ENCODE measurements at regions not wholly inside any gene's neighbourhood (a gene's known extent, or its start where the extent isn't known, plus 50 kb on each side); places are given as distances from the start of the nearest gene placed in this dataset.

GRCh38 chr3:182703233-182703632 lies 90.1 kb upstream of the ATP11B start:
- no peak for DNase-seq

DNA sequence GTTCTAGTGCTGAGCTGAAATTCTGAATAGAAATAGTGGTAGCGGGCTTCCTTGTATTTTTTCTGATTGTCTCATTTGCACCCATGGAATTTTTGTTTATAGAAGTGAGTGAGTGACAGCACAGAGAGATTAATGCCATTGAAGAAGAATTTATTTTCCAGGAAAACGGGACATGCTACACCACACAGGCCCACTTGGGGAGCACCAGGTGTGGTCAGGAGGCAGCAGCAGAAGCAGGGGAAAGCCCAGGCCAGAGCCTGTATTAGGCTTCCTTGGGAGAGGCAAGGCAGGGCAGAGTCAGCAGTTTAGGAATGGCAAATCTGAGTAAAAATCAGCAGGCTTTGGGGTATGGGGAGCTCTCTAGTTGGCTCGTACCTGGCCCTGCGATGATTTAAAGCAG lies 88.4 kb upstream of the ATP11B start:
- DNase-seq = no peak

- no peak for DNase-seq
These were observed 84.5 kb upstream of the ATP11B start for GRCh38 chr3:182708810-182709209.

DNA sequence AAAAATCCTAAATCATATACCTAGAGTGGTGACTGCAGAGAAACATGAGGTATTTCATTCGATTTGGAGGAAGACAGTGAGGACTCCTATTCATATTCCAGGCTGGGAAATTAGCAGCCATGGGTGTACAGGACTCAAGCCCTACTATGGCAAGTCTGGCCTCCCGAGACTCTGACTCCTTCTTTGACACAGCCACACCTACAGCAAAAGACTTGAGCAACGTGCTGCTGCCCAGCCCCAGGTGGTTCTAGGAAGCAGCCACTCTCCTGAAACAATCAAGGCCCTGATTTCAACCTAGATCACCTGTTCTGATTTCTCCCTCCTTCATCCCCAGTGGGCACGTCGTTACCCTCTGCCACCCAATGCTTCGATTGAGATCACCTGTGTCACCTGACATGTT lies 84.0 kb upstream of the ATP11B start:
- no peak for DNase-seq

- DNase-seq = peak; percentile 54
These were observed 82.6 kb upstream of the ATP11B start for GRCh38 chr3:182710557-182711157.

DNA sequence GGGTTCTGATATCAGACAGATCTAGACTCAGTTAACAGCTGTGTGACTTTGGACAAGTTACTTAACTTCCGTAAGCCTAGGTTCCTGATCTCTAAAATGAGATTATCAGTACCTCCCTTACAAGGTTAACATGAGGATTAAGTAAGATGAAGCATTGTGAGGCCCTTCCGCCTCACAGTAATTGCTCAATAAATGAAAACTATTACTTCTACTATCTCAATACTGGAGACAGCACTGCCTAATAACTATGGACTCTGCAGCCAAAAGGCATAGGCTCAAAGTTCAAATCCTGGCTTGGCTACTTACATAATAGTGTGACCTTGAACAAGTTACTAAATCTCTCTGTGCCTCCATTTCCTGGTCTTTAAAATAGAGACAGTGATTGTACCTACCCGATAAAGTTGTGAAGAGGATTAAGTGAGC lies 82.0 kb upstream of the ATP11B start:
- no peak for DNase-seq

GRCh38 chr3:182711853-182712252 lies 81.5 kb upstream of the ATP11B start:
- DNase-seq = no peak

- no peak for DNase-seq
These were observed 80.2 kb upstream of the ATP11B start for GRCh38 chr3:182713111-182713510.

GRCh38 chr3:182713743-182714517 lies 79.4 kb upstream of the ATP11B start:
- peak; percentile 82 for DNase-seq

GRCh38 chr3:182715006-182715405 lies 78.3 kb upstream of the ATP11B start:
- no peak for DNase-seq

DNA sequence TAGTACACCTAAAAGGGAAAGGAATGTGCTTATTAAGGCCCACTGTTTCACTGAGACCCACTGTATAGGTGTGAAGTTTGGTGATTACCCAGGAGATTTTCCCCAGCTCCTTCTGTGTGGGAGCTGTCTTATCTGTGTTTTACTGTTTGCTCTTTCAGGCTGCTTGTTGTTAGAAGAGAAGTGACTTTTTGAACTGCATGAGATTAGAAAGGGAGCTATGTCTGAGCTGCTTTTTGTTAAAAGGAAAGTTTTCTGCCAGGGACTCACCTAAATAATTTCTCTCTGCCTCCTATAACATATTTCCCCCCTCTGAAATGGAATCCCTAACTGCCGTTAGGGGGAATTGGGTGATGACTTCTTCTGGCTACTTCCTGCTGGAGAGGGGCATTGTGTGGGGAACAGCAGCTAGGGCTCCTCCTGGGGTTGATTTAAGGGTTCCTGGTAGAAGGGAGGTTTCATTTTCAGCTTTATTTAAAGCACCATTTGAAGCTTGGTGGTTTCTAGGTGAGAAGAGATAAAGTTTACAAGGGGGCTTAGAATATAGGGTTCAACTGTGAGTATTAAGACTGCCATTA lies 77.1 kb upstream of the ATP11B start:
- DNase-seq = no peak

DNA sequence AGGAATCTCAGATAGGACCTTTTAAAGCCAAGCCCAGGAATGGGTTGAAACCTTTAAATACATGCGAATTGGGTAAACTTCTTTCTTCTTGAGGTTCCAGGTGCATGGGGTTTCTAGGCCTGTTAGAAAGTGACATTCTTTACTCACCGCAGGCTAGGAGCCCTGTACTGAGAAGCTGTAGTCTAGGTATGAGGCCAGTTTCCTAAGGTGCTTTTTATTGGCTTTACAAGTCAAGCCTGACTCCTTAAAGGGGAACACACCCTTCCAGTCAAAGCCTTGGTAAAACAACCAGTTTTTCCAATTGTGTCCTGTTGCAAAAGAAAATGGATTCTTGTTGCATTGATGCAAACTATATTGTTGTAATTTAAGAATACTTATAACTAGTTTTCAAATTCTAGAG lies 76.1 kb upstream of the ATP11B start:
- DNase-seq = no peak

- DNase-seq = no peak
These were observed 70.4 kb upstream of the ATP11B start for GRCh38 chr3:182722907-182723306.

- no peak for DNase-seq
These were observed 69.7 kb upstream of the ATP11B start for GRCh38 chr3:182723596-182723995.

GRCh38 chr3:182725372-182726251 lies 67.7 kb upstream of the ATP11B start:
- DNase-seq = no peak

GRCh38 chr3:182726258-182727142 lies 66.8 kb upstream of the ATP11B start:
- no peak for DNase-seq

DNA sequence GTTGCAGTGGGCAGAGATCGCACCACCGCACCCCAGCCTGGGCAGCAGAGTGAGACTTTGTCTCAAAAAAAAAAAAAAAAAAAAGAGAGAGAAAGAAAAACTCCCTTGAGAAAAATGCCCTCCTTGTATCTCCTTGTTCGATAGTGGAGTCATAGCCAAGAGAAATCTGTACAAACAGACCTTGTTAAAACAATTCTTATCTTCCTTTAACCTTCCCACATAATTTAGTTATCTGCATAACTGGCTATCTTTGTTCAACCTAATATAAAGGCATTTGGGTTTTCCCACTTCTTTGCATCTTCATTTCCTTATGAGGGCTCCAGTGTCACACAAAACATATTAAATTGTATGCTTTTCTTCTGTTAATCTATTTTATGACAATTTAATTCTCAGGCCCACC lies 65.1 kb upstream of the ATP11B start:
- DNase-seq = no peak

- DNase-seq = peak; percentile 22
These were observed 63.2 kb upstream of the ATP11B start for GRCh38 chr3:182729903-182730674.

- DNase-seq = no peak
These were observed 62.6 kb upstream of the ATP11B start for GRCh38 chr3:182730675-182731042.

DNA sequence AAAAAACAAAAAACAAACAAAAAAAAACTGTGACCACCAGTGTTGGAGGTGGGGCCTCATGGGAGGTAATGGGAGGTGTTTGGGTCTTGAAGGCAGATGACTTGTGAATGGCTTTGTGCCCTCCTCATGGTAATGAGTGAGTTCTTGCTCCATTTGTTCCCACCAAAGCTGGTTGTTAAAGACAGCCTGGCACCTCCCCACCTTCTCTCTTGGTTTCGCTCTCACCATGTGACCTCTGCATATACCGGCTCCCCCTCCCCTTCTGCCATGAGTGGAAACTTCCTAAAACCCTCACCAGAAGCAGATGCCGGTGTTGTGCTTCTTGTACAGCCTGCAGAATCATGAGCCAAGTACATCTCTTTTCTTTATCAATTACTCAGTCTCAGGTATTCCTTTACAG lies 61.5 kb upstream of the ATP11B start:
- no peak for DNase-seq

GRCh38 chr3:182732232-182733015 lies 60.9 kb upstream of the ATP11B start:
- no peak for DNase-seq
